Urinary bladder (tissue), 3 donors: ENCODE measurements at regions not wholly inside any gene's neighbourhood (a gene's known extent, or its start where the extent isn't known, plus 50 kb on each side); places are given as distances from the start of the nearest gene placed in this dataset.

Experiments
- DNase-seq: peaks from one replicate; pipeline ENCODE4 v3.0.0-alpha.2; 2015; ENCODE audit errors: extremely low spot score
- H3K27ac ChIP-seq: one replicate; pipeline ENCODE4 v1.5.1; 2013; ENCODE audit warnings: low read depth, mild to moderate bottlenecking, moderate library complexity
- H3K36me3 ChIP-seq: one replicate; pipeline ENCODE4 v1.6.1; 2013; ENCODE audit warnings: mild to moderate bottlenecking, moderate library complexity; ENCODE audit not compliant: insufficient read depth
- H3K4me1 ChIP-seq: one replicate; pipeline ENCODE4 v1.6.1; 2013; ENCODE audit warnings: mild to moderate bottlenecking, moderate library complexity; ENCODE audit not compliant: insufficient read depth
- H3K4me3 ChIP-seq: one replicate; pipeline ENCODE4 v1.5.1; 2013; ENCODE audit warnings: low read depth, low read length
- WGBS: extraction: QIAGEN DNeasy Blood & Tissue Kit; methylation state at CpG from one replicate; pipeline ENCODE4 v1.1.7; 2013; 5-methylcytosine and 5-hydroxymethylcytosine counted together
- donor health status: healthy with polysubstance abuse.
- donor health status: healthy.

DNA sequence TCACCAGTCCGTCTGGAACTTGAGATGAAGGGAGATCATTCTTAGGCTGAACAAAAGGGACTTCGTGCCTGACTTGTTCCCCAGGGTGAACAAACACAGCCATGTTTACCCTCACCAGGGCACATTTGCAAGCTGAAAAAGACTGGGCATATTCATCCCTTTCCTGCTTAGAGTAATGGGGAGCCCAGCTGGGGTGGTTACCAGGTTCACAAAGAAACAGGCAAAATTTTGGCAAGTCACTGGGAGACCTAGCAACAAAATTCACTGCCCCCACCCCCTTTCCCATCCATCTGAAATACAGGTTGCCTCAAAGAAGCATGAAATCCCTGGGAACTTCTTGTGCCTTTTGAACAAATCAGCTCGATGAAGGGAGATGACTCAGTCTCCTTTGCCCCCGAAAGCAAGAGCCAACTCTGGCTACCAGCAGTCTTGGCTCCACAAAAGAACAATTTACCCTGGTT lies 775.0 kb downstream of the SQOR start:
- no peaks in the 10 kb centered on the region for H3K4me1 ChIP-seq
- H3K36me3 ChIP-seq, result no peaks in the 10 kb centered on the region
- no peak overlapping the region for H3K27ac ChIP-seq
- DNase-seq, result no peak
- 81% methylated on average over 4 of the region's 4 CpGs for WGBS
- no peak overlapping the region for H3K4me3 ChIP-seq

DNA sequence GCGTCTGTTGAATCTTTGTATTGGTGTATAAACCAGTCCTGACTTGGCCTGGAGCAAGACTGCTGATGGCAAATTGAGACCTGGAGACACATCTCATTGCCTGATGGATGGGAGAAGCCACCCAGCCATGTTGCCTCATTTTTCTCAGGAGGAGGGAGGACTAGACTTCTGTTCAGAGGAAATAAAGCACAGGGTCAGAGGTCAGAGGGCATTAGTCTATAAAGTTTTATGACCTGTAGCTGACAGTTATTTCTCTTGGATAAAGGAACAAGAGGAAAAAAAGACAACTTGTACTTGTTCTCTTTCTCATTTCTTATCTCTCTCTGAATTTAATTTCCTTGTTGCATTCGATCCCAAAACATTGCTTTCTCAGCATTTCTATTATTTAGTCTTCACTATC lies 775.9 kb downstream of the SQOR start:
- no peak overlapping the region for H3K27ac ChIP-seq

DNA sequence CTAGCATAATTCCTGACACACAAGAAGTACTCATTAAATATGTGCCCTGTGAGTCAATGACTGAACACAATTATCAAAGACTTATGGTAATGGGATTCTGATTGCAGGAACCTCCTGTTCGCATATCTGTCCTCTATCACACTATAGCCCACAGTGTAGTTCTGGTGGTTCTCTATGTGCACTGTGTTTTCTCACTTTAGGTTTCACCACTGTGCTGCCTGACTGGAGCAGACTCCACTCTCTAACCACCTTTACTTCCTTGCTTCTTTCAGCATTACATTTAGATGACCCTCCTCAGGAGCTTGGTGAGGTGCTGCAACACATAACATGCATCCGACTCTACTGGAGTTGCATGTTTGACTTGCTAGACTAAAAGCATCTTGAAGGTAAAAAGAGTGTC lies 777.1 kb downstream of the SQOR start:
- DNase-seq, result no peak
- 97% methylated on average over 2 of the region's 2 CpGs for WGBS
- Histone ChIP-seq H3K4me3 (no peak overlapping the region), H3K27ac (no peak overlapping the region), H3K4me1 (no peaks in the 10 kb centered on the region), H3K36me3 (no peaks in the 10 kb centered on the region)

More for the DNA sequence above, 775.9 kb downstream of the SQOR start:
- no peak overlapping the region for H3K4me3 ChIP-seq
- no peaks in the 10 kb centered on the region for H3K36me3 ChIP-seq
- H3K4me1 ChIP-seq, result no peaks in the 10 kb centered on the region
- DNase-seq, result no peak
- 59% methylated on average over 2 of the region's 2 CpGs for WGBS

DNA sequence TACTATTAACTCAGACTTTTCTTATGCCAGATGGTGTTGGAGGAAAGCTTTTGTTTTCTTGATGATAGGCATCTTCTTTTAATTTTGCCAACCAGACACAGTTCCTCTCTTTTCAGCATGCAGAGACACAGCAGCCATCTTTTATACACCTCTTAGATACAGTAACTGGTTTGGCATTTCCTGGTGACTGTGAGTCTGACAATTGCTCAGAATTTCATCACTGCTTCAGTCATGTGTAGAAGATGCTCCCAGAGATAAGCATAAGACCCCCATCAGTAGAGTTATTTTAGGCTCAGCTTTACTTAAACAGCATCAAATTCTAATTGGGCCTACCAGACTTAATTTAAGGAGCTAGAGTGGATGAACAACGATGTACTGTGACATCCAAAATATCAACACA lies 779.0 kb downstream of the SQOR start:
- no peaks in the 10 kb centered on the region for H3K4me1 ChIP-seq
- WGBS, result 93% methylated on average over 1 of the region's 1 CpG
- no peaks in the 10 kb centered on the region for H3K36me3 ChIP-seq
- no peak for DNase-seq
- H3K4me3 ChIP-seq, result no peak overlapping the region
- H3K27ac ChIP-seq, result no peak overlapping the region

DNA sequence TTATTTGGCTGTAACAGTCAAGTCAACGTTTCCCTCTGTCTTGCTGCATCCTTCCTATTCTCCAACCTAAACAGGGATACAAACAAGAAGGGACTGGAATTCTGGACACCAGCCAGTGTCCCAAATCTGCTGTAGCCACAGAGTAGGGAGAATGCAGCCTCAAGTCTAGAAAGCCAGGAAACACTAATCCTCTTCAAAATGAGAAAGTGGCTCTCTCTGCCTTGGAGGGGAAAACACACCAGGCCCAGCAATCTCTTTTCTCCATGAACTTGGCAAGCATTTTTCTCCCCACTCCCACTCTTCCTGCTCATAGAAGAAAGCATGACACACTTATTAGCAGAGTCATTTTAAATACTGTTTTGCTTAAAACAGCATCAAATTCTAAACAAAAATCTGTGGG lies 781.7 kb downstream of the SQOR start:
- Histone ChIP-seq H3K4me3 (no peak overlapping the region), H3K36me3 (no peaks in the 10 kb centered on the region), H3K4me1 (no peaks in the 10 kb centered on the region), H3K27ac (no peak overlapping the region)
- 28% methylated on average over 1 of the region's 1 CpG for WGBS
- no peak for DNase-seq

- no peak for DNase-seq
- WGBS, result 30% methylated on average over 1 of the region's 1 CpG
- no peak overlapping the region for H3K4me3 ChIP-seq
- H3K4me1 ChIP-seq, result no peaks in the 10 kb centered on the region
- H3K27ac ChIP-seq, result no peak overlapping the region
- no peaks in the 10 kb centered on the region for H3K36me3 ChIP-seq
These were observed 786.2 kb downstream of the SQOR start for GRCh38 chr15:46420990-46421389.

DNA sequence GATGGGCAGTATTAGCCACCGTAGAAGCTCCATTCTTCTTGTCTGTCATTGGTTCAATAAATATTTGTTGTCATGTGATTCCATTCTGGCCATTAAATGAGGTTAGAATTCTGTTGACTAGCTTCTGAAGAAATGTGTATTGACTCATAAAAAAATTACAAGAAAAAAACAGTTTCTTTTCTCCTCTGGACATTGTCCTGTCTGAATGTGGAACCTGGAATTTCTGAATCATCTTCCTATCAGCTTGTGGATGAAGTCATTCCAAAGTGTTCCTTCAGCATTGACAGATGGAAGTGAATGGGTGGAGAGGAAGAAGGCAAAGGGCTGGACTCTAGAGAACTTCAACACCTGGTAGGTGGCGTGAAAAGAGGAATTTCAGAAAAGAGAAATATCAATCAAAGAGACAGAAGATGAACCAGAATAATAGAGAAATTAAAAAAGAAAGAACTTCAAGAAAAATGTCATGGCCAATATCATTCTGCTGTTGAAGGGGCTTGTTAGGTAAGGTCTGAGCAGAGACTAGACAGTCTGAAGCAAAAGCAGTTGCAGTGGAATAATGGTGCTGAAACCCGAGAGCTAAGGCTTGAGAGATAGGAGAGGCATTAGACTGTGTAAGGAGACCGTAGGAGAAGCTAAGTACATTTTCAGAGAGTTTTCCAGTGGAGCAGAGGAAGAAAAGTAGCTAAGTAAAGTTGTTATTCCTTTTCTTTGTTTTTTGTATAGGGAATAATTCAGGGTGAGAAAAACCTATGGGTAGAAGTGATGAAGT lies 806.6 kb downstream of the SQOR start:
- no peak overlapping the region for H3K27ac ChIP-seq

DNA sequence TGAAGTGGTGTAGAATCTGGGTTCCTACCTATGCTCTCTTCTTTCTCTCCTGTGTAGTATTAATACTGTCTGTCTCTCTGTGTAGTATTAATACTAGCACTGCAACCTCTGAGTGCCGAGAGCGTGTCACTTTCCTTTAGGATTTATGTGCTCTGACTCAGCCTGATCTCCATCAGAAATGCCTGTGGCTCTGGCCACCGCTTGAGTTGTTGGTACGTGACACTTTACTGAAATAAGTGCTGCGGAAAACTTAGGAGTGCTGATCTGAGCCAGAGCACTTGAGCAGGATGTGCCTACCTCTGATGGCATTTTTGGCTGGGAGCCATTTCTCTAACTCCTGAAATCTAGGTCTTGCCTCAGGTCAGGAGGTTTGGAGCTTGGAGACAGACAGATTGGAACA lies 807.4 kb downstream of the SQOR start:
- Histone ChIP-seq H3K36me3 (no peaks in the 10 kb centered on the region), H3K4me3 (no peak overlapping the region), H3K4me1 (no peaks in the 10 kb centered on the region), H3K27ac (no peak overlapping the region)
- DNase-seq, result no peak
- WGBS, result 84% methylated on average over 5 of the region's 5 CpGs

More for the DNA sequence above, 806.6 kb downstream of the SQOR start:
- Histone ChIP-seq H3K36me3 (no peaks in the 10 kb centered on the region), H3K4me1 (no peaks in the 10 kb centered on the region), H3K4me3 (no peak overlapping the region)
- DNase-seq, result no peak
- 81% methylated on average over 4 of the region's 4 CpGs for WGBS

DNA sequence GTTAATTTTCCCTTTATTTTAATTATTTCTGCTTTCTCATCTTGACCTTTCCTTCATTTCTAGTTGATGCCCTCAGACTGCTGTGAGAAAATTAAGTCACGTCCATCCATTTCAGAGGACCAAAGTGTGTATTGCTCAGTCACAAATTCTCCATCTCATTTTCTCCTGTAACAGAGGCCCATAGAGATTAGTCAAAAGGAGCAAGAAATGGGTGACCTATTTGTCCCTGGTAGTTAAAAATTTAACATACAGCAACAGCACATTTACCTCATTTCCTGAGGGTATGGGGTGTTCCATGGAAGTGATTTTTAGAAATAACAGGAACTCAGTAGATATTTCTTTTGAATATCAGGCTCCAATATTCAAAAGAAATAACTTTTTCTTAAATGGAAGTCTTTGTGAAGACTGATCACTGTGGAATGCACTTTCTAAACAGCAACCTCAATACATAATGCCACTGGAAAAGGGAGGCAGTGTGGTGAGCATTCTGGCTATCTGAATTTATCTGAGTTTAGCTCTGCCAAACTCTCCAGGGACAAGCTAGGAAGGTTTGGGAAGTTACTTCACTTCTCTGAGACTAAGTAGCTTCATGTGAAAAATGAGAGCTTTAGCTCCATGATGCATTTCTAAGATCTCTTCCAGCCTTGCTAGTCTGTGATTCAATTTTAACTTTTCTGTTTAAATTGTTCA lies 808.2 kb downstream of the SQOR start:
- 89% methylated on average over 1 of the region's 1 CpG for WGBS
- no peak overlapping the region for H3K27ac ChIP-seq

DNA sequence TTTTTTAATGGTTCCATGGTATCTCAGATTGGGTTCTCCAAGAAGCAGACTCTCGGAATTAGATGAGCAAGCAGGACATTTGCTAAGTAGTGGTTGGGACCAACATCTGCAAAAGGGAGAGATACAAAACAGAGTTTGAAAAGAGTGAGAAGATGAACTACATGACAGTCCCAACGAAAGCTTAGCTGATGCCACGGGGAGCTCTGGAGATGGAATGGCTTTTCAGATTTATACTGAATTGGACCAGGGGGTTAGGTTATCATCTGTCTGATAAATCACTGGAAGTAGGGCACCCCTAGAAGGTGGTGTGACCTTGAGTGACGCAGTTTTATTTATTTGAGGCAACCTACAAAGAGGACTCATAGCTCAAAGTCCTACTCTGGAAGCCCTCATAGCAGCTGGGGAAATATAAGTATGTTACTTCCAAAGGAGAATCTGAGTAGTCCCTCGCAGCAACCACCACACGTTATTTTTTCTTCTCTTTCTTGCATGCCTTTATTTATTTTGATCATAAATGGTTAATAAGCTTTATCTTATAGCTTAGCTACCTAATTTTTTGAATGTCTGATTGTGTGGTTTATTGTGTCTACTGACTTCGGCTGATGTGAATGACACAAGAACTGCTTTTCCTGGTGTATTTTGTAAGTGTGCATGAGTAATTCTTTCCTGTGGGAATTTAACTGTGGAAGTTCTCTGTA lies 815.4 kb downstream of the SQOR start:
- 87% methylated on average over 7 of the region's 7 CpGs for WGBS

More for the DNA sequence above, 808.2 kb downstream of the SQOR start:
- Histone ChIP-seq H3K4me1 (no peaks in the 10 kb centered on the region), H3K36me3 (no peaks in the 10 kb centered on the region), H3K4me3 (no peak overlapping the region)
- DNase-seq, result no peak

DNA sequence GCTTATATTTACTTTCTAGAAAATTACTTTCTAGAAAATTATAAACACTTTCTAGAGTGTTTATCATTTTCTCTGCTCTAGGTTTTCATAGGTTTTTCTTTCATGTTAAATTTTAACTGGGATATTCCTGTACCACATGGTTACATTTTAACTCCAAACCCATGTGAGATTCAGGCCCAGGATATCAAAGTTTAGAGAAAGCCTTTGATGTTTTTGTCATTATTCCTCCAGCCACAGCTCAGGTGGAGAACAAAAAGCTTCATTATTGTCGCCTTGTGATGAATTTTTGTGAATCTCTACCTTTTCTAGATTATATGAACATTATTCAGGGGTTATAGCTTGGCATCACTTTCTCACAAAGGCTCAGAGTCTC lies 816.0 kb downstream of the SQOR start:
- Histone ChIP-seq H3K27ac (no peak overlapping the region), H3K36me3 (no peaks in the 10 kb centered on the region), H3K4me1 (no peaks in the 10 kb centered on the region), H3K4me3 (no peak overlapping the region)
- WGBS, result 80% methylated on average over 1 of the region's 1 CpG
- no peak for DNase-seq

More for the DNA sequence above, 815.4 kb downstream of the SQOR start:
- H3K27ac ChIP-seq, result no peak overlapping the region
- no peak overlapping the region for H3K4me3 ChIP-seq
- H3K36me3 ChIP-seq, result no peaks in the 10 kb centered on the region
- H3K4me1 ChIP-seq, result no peaks in the 10 kb centered on the region
- DNase-seq, result no peak

GRCh38 chr15:46452297-46452820 lies 817.5 kb downstream of the SQOR start:
- Histone ChIP-seq H3K36me3 (no peaks in the 10 kb centered on the region), H3K27ac (no peak overlapping the region), H3K4me1 (no peaks in the 10 kb centered on the region), H3K4me3 (no peak overlapping the region)
- DNase-seq, result no peak
- 35% methylated on average over 1 of the region's 1 CpG for WGBS

- no peaks in the 10 kb centered on the region for H3K36me3 ChIP-seq
- WGBS, result 94% methylated on average over 2 of the region's 2 CpGs
- H3K27ac ChIP-seq, result no peak overlapping the region
- no peak overlapping the region for H3K4me3 ChIP-seq
- no peaks in the 10 kb centered on the region for H3K4me1 ChIP-seq
- DNase-seq, result no peak
These were observed 821.6 kb downstream of the SQOR start for GRCh38 chr15:46456456-46456855.
